HepG2 (cell line): ENCODE measurements at regions not wholly inside any gene's neighbourhood (a gene's known extent, or its start where the extent isn't known, plus 50 kb on each side); places are given as distances from the start of the nearest gene placed in this dataset.

Experiments
- CAMTA2 ChIP-seq: sonication (generic); formaldehyde crosslinking; IDR thresholded peaks from 2 replicates; pipeline ENCODE4 v1.4.0; 2020; ENCODE audit warnings: mild to moderate bottlenecking, missing genetic modification reagents, borderline replicate concordance
- FOXA3 ChIP-seq: IDR thresholded peaks from 2 replicates; pipeline ENCODE4 v1.6.1; 2016; ENCODE audit warnings: missing genetic modification reagents, missing compliant biosample characterization
- GABPA ChIP-seq, 2 experiments: IDR thresholded peaks; 2 replicates each; pipeline ENCODE4 v1.6.1; 2011 to 2016; ENCODE audit warnings: low read depth in 2 of 2, low read length in 1 of 2, missing biosample characterization in 1 of 2, missing genetic modification characterization in 1 of 2
- MIXL1 ChIP-seq: IDR thresholded peaks from 2 replicates; pipeline ENCODE4 v1.6.1; 2016
- POLR2A ChIP-seq, 2 experiments: IDR thresholded peaks; 2 replicates each; pipeline ENCODE4 v1.6.1; 2011; ENCODE audit warnings: low read depth in 2 of 2, low read length in 2 of 2, mild to moderate bottlenecking in 1 of 2, moderate library complexity in 1 of 2; ENCODE audit not compliant: insufficient read depth in 1 of 2
- RXRB ChIP-seq: IDR thresholded peaks from 2 replicates; pipeline ENCODE4 v1.6.1; 2016; ENCODE audit warnings: borderline replicate concordance, missing genetic modification reagents, missing compliant biosample characterization
- SP1 ChIP-seq, 2 experiments: fragments of 450-650 bp in 1 of 2; sonication (generic) in 1 of 2; formaldehyde crosslinking in 1 of 2; IDR thresholded peaks; 2 replicates each; pipeline versions ENCODE4 v1.4.0 to v1.6.1; 2016 to 2020; ENCODE audit warnings: missing genetic modification reagents in 1 of 2
- TEF ChIP-seq: sonication (generic); formaldehyde crosslinking; IDR thresholded peaks from 2 replicates; pipeline ENCODE4 v1.5.0; 2020; ENCODE audit warnings: missing genetic modification reagents
- ZBTB21 ChIP-seq: sonication (generic); formaldehyde crosslinking; IDR thresholded peaks from 2 replicates; pipeline ENCODE4 v1.4.0; 2020; ENCODE audit warnings: missing genetic modification reagents
- ZBTB4 ChIP-seq: sonication (generic); formaldehyde crosslinking; IDR thresholded peaks from 2 replicates; pipeline ENCODE4 v1.4.0; 2020; ENCODE audit warnings: missing genetic modification reagents, mild to moderate bottlenecking, borderline replicate concordance
- ZNF20 ChIP-seq: sonication (generic); formaldehyde crosslinking; IDR thresholded peaks from 2 replicates; pipeline ENCODE4 v1.4.0; 2020; ENCODE audit warnings: mild to moderate bottlenecking, moderate library complexity, missing genetic modification reagents
- ZNF577 ChIP-seq: sonication (generic); formaldehyde crosslinking; IDR thresholded peaks from 2 replicates; pipeline ENCODE4 v1.4.0; 2020; ENCODE audit warnings: mild to moderate bottlenecking, low read depth, missing genetic modification reagents, borderline replicate concordance

- TF ChIP-seq TEF (CRISPR knock-in tag), result no peak
- TF ChIP-seq ZBTB4, result no peak
- no peak for TF ChIP-seq RXRB (CRISPR knock-in tag)
- no peak for TF ChIP-seq ZNF577 (CRISPR knock-in tag)
- no peak for TF ChIP-seq SP1 (IDR thresholded peaks at IDR 0.05)
- no peak for TF ChIP-seq SP1 (CRISPR knock-in tag; IDR thresholded peaks at IDR 0.05)
- no peak for TF ChIP-seq POLR2A (IDR thresholded peaks at IDR 0.05; ENCODE audit: insufficient read depth in 1 of 2, low read depth in 2 of 2, low read length in 2 of 2)
- TF ChIP-seq MIXL1 (CRISPR knock-in tag), result no peak
- TF ChIP-seq GABPA (IDR thresholded peaks at IDR 0.05; ENCODE audit: low read depth, low read length), result no peak
- no peak for TF ChIP-seq GABPA (CRISPR knock-in tag; IDR thresholded peaks at IDR 0.05; ENCODE audit: low read depth)
- TF ChIP-seq CAMTA2 (CRISPR knock-in tag), result no peak
- TF ChIP-seq ZNF20, result no peak
- TF ChIP-seq ZBTB21 (CRISPR knock-in tag), result no peak
- no peak for TF ChIP-seq FOXA3 (CRISPR knock-in tag)
Measured at GRCh38 chr10:108899670-108900069, 1023.6 kb downstream of the XPNPEP1 start.
